Ishikawa (cell line): ENCODE measurements at regions not wholly inside any gene's neighbourhood (a gene's known extent, or its start where the extent isn't known, plus 50 kb on each side); places are given as distances from the start of the nearest gene placed in this dataset.

Source experiments
- CREB1 ChIP-seq: IDR thresholded peaks from 2 replicates; pipeline ENCODE4 v1.6.1; 2012; ENCODE audit warnings: low read depth
- EP300 ChIP-seq: IDR thresholded peaks from 2 replicates; pipeline ENCODE4 v1.6.1; 2012; ENCODE audit warnings: borderline replicate concordance
- FOXM1 ChIP-seq: IDR thresholded peaks from 2 replicates; pipeline ENCODE4 v1.6.1; 2012; ENCODE audit warnings: low read depth, borderline replicate concordance
- MAX ChIP-seq: IDR thresholded peaks from 2 replicates; pipeline ENCODE4 v1.6.1; 2012
- NFIC ChIP-seq: IDR thresholded peaks from 2 replicates; pipeline ENCODE4 v1.6.1; 2012
- RAD21 ChIP-seq: IDR thresholded peaks from 2 replicates; pipeline ENCODE4 v1.6.1; 2012; ENCODE audit warnings: low read depth
- TAF1 ChIP-seq: IDR thresholded peaks from 2 replicates; pipeline ENCODE4 v1.6.1; 2012; ENCODE audit warnings: low read depth, mild to moderate bottlenecking
- TEAD4 ChIP-seq: IDR thresholded peaks from 2 replicates; pipeline ENCODE4 v1.6.1; 2012
- YY1 ChIP-seq: IDR thresholded peaks from 2 replicates; pipeline ENCODE4 v1.6.1; 2012; ENCODE audit warnings: low read depth

GRCh38 chr10:57661206-57661605 lies 606.5 kb downstream of the IPMK start:
- no peak for TF ChIP-seq NFIC
- TF ChIP-seq CREB1, result no peak
- no peak for TF ChIP-seq EP300
- no peak for TF ChIP-seq TEAD4
- no peak for TF ChIP-seq RAD21
- TF ChIP-seq MAX, result no peak
- no peak for TF ChIP-seq TAF1
- no peak for TF ChIP-seq YY1
- TF ChIP-seq FOXM1, result no peak
